ENCODE measurements at regions not wholly inside any gene's neighbourhood (a gene's known extent, or its start where the extent isn't known, plus 50 kb on each side); places are given as distances from the start of the nearest gene placed in this dataset.

DNA sequence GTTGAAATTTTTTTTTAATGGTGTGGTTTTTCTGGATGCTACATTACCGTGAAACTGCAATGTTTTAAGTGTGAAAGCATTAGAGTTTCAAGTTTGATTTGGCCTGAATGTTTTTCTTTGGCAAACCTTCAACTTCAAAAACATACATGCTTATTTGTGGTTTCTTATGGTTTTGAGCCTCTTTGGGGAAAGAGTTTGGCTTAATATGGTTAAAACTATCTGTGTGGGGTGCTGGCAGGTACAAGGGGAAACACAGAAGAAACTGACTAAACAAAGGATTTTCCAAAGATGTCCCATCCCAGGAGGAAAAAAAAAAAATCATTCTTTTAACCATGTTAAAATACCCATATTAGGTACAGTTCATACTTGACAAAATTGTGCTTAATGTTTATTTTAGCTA, 121.1 kb downstream of the HGF start:
- H3K9me3 Mint-ChIP-seq: peaks cover 2 to 16% of the 10 kb centered on the region in 2 donors
- ATAC-seq (replicated peaks) (no peak), DNase-seq (no peak)
- H3K4me3 Mint-ChIP-seq: no peak overlapping the region
- H3K4me1 Mint-ChIP-seq: peaks cover 3 to 5% of the 10 kb centered on the region in 2 donors
- no peak overlapping the region for H3K27ac Mint-ChIP-seq
- H3K27me3 Mint-ChIP-seq: no peaks in the 10 kb centered on the region
- no peaks in the 10 kb centered on the region for H3K36me3 Mint-ChIP-seq

DNA sequence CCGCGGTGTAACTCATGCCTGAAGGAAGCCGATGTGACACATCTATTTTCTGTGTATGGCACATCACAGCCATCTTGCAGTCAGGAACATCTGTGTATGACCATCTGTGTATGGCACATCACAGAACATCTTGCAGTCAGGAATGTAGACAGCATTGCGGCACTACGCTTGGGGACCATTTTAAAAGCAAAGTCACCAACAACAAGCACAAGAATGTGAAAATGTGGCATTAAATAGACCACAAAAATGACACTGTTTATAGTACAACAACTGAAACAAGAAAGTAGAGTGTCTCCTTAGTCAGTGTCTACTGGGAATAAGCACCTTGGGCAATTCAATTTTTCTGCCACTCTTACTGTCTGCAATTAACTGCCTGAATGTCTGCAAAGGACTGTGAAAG, 124.4 kb downstream of the HGF start:
- DNase-seq (no peak), ATAC-seq (replicated peaks) (no peak)
- Mint-ChIP-seq H3K9me3 (peaks cover 4 to 5% of the 10 kb centered on the region in 2 donors), H3K4me1 (no peaks in the 10 kb centered on the region), H3K27ac (no peak overlapping the region), H3K4me3 (no peak overlapping the region), H3K36me3 (no peaks in the 10 kb centered on the region), H3K27me3 (no peaks in the 10 kb centered on the region)

DNA sequence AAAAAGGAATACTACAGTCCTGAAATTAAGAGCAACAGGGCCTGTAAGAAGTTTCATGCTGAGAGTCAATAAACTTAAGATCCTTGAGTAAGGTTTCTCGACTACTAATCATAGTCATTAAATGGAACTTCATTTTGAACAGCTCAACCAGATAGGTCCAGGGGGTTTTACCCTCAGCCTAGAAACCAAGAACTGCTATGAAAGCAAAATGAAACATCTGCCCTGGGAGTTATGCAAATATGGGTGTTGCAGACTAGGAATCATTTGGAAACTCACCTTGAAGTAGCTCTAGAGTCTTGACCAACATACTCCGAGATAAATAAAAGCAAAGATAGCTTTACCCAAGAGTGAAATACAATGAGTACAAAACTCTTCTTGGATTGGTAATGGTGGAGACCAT, 128.0 kb downstream of the HGF start:
- H3K9me3 Mint-ChIP-seq: peaks cover 5 to 7% of the 10 kb centered on the region in 2 donors
- H3K4me1 Mint-ChIP-seq: no peaks in the 10 kb centered on the region

DNA sequence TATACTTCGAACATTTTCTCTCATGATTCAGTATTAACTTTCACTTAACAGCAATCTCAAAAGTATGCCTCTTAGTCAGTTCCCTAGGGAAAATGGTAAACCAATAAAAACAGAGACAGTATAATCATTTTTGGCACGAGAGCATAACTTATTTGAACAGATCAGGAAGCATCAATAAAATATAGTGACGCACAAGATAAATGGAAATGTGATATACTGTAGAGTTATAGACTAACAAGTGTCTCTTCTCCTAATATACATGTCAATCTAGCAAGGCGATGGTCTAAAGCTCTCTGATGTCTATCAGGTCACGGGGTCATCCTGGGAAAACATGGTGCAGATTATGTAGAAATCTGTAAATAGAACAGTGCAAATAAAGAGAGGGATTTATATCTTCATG, 131.6 kb downstream of the HGF start:
- ATAC-seq (replicated peaks): no peak
- no peak overlapping the region for H3K27ac Mint-ChIP-seq
- no peaks in the 10 kb centered on the region for H3K36me3 Mint-ChIP-seq
- no peaks in the 10 kb centered on the region for H3K27me3 Mint-ChIP-seq
- no peak for DNase-seq
- H3K9me3 Mint-ChIP-seq: peaks cover 5 to 7% of the 10 kb centered on the region in 2 donors
- no peak overlapping the region for H3K4me3 Mint-ChIP-seq
- H3K4me1 Mint-ChIP-seq: no peaks in the 10 kb centered on the region

More for the DNA sequence above, 128.0 kb downstream of the HGF start:
- DNase-seq: no peak
- no peaks in the 10 kb centered on the region for H3K36me3 Mint-ChIP-seq
- no peaks in the 10 kb centered on the region for H3K27me3 Mint-ChIP-seq
- ATAC-seq (replicated peaks): no peak
- no peak overlapping the region for H3K27ac Mint-ChIP-seq
- H3K4me3 Mint-ChIP-seq: no peak overlapping the region

DNA sequence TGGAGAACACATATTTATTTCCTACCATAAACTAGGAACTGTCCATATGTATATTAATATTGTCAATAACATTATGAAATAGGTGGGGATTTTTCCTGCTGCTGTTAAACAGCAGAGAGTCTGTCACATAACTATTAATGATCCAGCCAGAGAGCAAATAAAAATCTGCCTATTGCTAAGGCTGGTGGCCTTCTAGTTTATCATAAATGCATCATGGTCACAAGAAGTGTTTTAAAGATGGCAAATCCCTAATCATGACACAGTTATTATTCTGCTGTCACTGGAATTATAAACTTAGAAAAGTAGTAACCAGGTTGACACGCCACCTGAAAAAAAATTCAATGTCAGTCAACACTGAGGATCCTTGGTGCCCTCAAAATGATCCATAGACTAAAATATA, 132.3 kb downstream of the HGF start:
- Mint-ChIP-seq H3K4me3 (no peak overlapping the region), H3K27ac (no peak overlapping the region), H3K4me1 (no peaks in the 10 kb centered on the region), H3K27me3 (no peaks in the 10 kb centered on the region), H3K9me3 (peaks cover 5 to 7% of the 10 kb centered on the region in 2 donors), H3K36me3 (no peaks in the 10 kb centered on the region)
- ATAC-seq (replicated peaks): no peak
- no peak for DNase-seq

DNA sequence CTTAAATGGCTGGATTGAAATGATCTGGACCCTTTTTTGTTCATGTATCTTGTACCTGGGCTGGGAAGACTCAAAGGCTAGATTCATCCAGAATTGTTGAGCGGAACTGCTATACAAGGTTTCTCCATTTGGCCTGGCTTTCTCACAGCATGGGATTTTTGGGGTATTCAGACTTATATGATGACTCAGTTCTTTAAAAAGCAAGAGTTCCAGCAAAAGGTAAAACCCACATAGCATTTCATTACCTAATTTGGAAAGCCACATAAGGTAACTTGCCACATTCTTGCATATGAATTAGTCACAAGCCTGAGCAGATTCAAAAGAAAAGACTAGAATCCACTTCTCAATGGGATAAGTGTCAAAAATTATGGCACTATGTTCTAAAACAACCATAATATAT, 137.4 kb downstream of the HGF start:
- H3K36me3 Mint-ChIP-seq: no peaks in the 10 kb centered on the region
- H3K27ac Mint-ChIP-seq: no peak overlapping the region
- H3K4me1 Mint-ChIP-seq: no peaks in the 10 kb centered on the region
- H3K4me3 Mint-ChIP-seq: no peak overlapping the region
- H3K27me3 Mint-ChIP-seq: no peaks in the 10 kb centered on the region
- H3K9me3 Mint-ChIP-seq: peaks cover 2 to 3% of the 10 kb centered on the region in 2 donors
- DNase-seq (no peak), ATAC-seq (replicated peaks) (no peak)

DNA sequence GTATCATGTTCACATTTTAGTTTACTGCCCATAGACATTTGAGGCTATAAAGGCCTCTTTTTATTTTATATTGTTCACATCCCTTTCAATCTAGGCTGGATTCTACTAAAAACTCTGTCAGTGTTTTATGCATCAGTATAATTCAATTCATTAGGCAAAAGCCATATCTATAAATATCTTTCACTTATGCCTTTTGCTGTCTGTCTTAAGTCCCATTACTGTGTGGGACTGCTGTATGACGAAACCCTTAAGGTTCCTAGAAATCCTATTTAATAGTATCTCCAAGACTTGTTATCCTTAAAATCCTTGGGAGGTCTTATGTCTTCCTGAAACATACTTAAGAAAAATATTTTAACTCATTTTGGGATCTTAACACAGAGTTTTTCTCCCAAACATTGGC, 139.2 kb downstream of the HGF start:
- Mint-ChIP-seq H3K27me3 (no peaks in the 10 kb centered on the region), H3K4me1 (no peaks in the 10 kb centered on the region), H3K9me3 (peaks cover 2 to 3% of the 10 kb centered on the region in 2 donors), H3K4me3 (no peak overlapping the region), H3K27ac (no peak overlapping the region), H3K36me3 (no peaks in the 10 kb centered on the region)
- no peak for ATAC-seq (replicated peaks)
- DNase-seq: no peak

DNA sequence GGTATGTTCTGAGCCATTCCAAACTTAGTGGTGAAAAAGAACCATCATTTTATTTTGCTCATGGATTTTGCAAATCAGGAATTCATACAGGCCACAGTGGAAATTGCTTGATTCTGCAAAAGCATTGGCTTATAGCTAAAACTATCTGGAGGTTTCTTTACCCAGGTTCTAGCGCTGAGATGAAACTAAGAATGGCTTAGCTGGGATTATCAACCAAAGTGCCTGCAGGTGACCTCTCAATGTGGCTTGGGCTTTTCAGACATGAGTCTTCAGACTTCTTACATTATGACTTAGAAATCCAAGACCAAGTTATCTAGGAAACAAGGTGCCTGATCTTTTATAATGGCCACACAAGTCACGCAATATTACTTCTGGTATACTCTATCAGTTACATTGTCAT, 140.1 kb downstream of the HGF start:
- ATAC-seq (replicated peaks) (no peak), DNase-seq (no peak)
- H3K27ac Mint-ChIP-seq: no peak overlapping the region
- H3K9me3 Mint-ChIP-seq: peaks cover 2 to 3% of the 10 kb centered on the region in 2 donors
- H3K36me3 Mint-ChIP-seq: no peaks in the 10 kb centered on the region
- H3K4me3 Mint-ChIP-seq: no peak overlapping the region
- H3K4me1 Mint-ChIP-seq: no peaks in the 10 kb centered on the region
- H3K27me3 Mint-ChIP-seq: no peaks in the 10 kb centered on the region

DNA sequence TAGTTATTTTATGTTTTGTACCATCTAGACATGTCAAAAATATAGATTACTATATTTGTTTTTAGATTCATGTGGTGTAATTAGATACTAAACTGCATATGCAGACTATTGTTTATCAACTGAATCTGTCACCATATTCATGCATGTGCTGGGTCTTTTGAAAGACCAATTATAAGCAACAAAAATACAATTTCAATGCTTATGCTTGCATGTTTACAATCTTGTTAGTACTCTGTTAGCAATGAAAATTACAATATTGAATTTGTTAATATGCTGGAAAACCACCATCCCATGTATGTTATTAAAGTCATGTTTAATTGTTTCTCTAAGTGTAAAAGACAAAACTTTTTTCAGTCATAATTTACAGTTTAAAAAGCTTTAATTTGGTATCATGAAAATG, 140.9 kb downstream of the HGF start:
- Mint-ChIP-seq H3K27ac (no peak overlapping the region), H3K27me3 (no peaks in the 10 kb centered on the region), H3K36me3 (no peaks in the 10 kb centered on the region), H3K9me3 (peaks cover 2 to 3% of the 10 kb centered on the region in 2 donors), H3K4me3 (no peak overlapping the region), H3K4me1 (no peaks in the 10 kb centered on the region)
- DNase-seq: no peak
- ATAC-seq (replicated peaks): no peak

DNA sequence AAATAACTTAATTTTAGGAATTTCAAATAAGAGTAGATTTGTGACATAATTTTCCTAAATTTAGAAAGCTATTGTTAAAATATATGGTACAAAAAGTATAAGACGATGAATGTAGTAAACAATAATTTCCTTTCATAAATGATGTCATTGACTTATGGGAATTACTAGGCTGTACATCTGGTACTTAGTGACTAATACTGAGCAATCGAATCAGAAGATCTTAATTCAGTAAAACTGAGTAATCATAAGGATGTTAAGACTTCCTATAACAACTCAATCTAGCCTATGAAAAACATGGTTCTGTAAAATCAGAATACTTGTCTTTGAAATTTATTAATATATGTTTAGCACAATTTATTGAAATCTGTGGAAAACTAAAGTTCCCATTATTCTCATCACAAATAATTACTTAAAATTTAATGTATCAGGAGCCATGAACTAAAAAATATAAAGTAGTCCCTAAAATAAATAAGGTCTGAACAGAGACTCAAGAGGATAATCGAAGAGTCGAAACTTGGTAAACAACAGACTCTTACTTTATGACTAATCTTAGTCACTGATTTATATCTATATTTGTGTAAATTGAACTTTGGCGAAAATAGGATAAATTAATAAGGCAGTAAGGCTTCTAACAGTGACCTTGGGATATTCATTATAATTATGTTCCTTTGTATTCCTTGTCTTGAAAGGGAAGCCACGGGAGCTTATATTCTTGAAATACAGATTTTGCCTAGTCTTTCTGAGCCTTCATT, 142.1 kb downstream of the HGF start:
- Mint-ChIP-seq H3K27me3 (no peaks in the 10 kb centered on the region), H3K4me1 (no peaks in the 10 kb centered on the region), H3K9me3 (peaks cover 2 to 3% of the 10 kb centered on the region in 2 donors), H3K4me3 (no peak overlapping the region), H3K27ac (no peak overlapping the region), H3K36me3 (no peaks in the 10 kb centered on the region)
- DNase-seq (no peak), ATAC-seq (replicated peaks) (no peak)

DNA sequence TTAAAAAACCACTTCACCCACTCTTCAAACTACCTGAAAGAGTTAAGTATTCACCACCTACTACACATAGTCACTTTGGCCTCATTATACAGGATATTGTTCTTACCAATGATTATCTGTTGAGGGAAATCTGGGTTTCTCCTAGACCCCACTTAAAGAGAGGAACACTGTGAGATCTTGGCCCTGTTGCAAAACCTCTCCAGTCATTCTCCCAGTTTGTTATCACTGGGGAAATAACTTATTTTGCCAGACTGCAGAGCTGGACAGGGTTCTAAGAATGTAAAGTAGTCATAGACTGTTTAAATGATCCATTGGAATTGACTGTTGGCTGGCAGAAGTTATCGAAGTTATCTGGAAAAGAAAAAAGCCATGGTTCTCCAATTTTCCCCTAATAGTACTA, 143.8 kb downstream of the HGF start:
- Mint-ChIP-seq H3K9me3 (no peaks in the 10 kb centered on the region), H3K36me3 (no peaks in the 10 kb centered on the region), H3K27ac (no peak overlapping the region), H3K27me3 (no peaks in the 10 kb centered on the region), H3K4me1 (no peaks in the 10 kb centered on the region), H3K4me3 (no peak overlapping the region)
- ATAC-seq (replicated peaks): no peak
- no peak for DNase-seq

DNA sequence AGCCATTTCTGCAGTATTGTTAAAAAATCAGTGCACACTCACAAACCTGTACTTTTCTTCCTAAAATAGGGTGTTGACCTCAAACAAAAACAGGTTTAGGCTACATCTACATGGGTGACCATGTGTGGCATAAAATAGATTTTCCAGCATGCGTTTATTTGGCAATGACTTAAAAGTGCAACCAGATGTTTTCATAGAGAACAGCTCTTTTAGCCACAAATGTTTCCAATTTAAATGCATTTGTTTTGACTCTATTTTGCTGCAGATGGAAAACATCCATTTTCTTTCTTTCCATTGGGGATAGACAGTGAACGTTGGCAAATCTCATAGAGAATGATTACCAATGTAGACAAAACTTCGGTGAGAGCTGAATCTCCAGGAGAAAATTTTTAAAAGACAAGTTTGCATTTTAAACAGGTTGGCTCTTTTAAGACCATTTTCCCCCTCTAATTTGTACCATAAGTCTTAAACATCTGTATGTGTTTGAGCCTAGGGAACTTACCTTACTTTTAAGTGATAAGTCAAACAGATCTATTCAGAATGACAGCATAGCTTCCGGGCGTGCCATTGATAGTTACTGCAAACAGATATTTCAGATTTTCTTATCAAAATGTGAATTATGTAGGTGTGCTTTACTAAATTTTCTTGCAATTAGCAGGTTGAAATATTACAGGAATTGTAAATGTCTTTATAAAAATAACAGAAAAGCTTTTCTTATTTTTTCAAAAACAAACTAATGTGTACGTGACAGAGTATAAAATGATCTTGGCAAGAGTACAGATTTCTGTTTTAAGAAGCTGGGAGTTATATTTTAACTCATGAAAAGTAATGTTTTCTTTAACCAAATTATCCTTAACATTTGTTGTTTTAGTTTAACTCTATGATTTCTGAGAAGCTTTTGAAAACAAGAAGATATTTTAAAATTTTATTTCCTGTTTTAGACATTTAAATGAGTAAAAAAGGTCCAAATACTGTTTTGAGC, 144.9 kb downstream of the HGF start:
- H3K36me3 Mint-ChIP-seq: no peaks in the 10 kb centered on the region
- H3K27me3 Mint-ChIP-seq: no peaks in the 10 kb centered on the region
- H3K9me3 Mint-ChIP-seq: no peaks in the 10 kb centered on the region
- no peak overlapping the region for H3K4me3 Mint-ChIP-seq
- ATAC-seq (replicated peaks) (no peak), DNase-seq (no peak)
- no peak overlapping the region for H3K27ac Mint-ChIP-seq
- H3K4me1 Mint-ChIP-seq: no peaks in the 10 kb centered on the region

DNA sequence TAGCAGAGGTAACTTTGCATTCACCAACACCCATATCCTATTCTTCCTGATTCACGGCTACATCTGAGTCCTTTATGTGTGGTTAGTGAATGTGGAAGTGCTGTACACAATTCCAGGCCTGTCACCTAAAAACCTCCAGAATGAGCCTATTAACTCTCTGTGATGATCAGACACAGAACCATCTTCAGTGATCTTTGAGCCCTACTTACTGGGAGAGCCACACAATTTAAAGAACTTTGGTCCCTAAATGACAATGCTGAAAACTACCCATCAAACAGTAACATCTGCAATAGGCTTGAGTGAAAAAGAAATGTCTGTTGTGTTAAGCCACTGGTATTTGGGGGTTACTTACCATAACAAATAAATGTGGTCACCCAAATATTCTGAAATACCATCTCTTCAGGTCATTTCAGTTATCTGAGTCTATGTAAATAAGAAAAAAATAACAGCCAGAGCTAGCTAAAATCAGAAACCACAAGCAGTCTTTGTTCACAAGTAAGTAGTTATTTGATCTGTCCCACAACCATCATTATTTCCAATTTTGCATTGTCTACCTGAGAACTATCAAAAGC, 145.7 kb downstream of the HGF start:
- Mint-ChIP-seq H3K27me3 (no peaks in the 10 kb centered on the region), H3K9me3 (no peaks in the 10 kb centered on the region), H3K27ac (no peak overlapping the region), H3K36me3 (no peaks in the 10 kb centered on the region), H3K4me3 (no peak overlapping the region), H3K4me1 (no peaks in the 10 kb centered on the region)
- ATAC-seq (replicated peaks): no peak
- no peak for DNase-seq

DNA sequence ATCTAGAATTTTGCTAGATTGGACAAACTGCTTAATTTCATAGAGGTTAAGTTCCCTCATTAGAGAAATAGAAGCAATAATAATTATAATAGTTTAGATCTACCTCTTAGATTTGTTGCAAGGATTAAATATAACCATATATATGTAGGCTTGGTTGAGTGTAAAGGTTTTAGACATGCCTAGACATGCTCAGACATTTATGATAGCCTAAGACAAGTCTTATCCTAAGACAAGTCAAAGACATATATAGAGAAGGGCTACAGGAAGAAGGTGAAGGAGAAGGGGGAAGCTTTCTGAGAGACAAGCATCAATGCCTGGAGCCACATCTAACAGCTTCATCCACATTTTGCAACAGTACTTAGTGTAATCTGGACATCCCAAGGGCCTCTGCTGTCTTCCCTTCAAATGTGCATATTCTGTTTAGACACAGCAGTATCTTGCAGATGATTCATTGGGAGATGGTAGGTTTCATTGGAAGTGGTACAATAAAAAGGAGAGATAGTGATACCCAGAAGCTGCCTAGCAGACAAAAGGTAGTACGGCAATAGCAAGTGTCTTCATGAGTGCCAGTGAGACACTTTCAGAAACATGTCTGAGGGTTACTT, 146.5 kb downstream of the HGF start:
- H3K27ac Mint-ChIP-seq: no peak overlapping the region
- no peaks in the 10 kb centered on the region for H3K4me1 Mint-ChIP-seq
- ATAC-seq (replicated peaks) (no peak), DNase-seq (no peak)
- H3K9me3 Mint-ChIP-seq: no peaks in the 10 kb centered on the region
- H3K4me3 Mint-ChIP-seq: no peak overlapping the region
- no peaks in the 10 kb centered on the region for H3K36me3 Mint-ChIP-seq
- H3K27me3 Mint-ChIP-seq: no peaks in the 10 kb centered on the region
